HG03039 (cell line): ENCODE measurements at regions not wholly inside any gene's neighbourhood (a gene's known extent, or its start where the extent isn't known, plus 50 kb on each side); places are given as distances from the start of the nearest gene placed in this dataset.

ENCODE experiments used
- ATAC-seq: cut with Tn5 transposase; IDR thresholded peaks from one replicate; pipeline ENCODE4 v1.9.1; 2021; ENCODE audit warnings: mild to moderate bottlenecking, moderate library complexity; ENCODE audit not compliant: unreplicated experiment

GRCh38 chr2:16019617-16020351 is 79.4 kb downstream of the MYCN start:
- ATAC-seq, result no peak

GRCh38 chr2:16019060-16019480 is 78.7 kb downstream of the MYCN start:
- no peak for ATAC-seq

- no peak for ATAC-seq
These were observed 78.1 kb downstream of the MYCN start for GRCh38 chr2:16018277-16019059.

- ATAC-seq, result no peak
These were observed 75.9 kb downstream of the MYCN start for GRCh38 chr2:16016282-16016681.

DNA sequence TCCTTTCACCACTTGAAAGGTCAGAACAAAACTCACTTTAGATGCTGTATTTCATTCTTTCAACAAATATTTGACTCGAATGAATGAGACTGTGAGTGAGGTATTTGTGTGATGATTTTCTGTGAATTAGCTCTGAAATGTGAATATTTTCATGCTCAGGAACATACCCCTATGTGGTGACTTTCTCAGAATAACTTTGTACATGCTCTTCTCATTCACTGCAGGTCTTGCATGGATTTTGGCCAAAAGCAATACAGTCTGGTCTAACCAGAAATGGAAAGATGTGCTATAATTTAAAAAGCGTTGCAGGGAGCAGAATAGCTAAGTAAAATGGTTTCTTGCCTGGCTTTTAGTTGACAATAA is 75.5 kb downstream of the MYCN start:
- ATAC-seq, result no peak

GRCh38 chr2:16015210-16015902 is 75.0 kb downstream of the MYCN start:
- no peak for ATAC-seq

- ATAC-seq, result no peak
These were observed 74.5 kb downstream of the MYCN start for GRCh38 chr2:16014802-16015201.

DNA sequence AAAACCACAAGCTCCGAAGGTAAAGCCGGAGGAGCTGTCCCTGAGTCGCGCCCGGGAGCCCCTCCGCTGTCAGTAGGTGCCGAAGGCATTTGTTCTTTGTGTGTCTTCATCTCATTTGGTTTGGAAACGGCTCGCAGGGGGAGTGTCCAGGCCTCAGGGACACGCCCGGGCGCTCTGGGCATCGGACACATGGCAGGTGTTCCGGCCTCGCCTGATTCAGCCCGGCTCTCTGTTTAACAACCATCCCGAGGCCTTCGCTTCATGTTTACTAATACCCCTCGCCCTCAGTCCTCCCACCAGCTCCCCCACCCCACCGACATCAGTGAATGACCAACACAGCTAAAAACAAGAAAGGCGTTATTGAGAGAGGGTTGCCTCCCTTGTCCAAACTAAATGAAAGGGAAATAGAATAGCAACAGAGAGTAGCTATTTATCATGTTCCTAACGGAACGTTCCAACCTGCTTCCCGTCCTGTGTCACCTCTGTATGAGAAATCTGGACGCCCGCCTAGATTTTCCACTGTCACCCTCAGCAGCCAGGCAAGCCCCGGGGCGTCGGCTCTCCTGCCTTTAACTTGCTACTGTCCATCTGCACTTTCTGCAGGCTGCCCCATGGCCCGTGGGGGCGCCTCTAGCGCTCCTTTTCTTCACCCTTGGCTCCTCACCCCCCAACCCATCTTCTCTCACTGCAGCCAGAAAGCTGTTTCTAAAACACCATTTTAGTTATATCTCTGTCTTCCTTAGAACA is 73.9 kb downstream of the MYCN start:
- ATAC-seq, result no peak

DNA sequence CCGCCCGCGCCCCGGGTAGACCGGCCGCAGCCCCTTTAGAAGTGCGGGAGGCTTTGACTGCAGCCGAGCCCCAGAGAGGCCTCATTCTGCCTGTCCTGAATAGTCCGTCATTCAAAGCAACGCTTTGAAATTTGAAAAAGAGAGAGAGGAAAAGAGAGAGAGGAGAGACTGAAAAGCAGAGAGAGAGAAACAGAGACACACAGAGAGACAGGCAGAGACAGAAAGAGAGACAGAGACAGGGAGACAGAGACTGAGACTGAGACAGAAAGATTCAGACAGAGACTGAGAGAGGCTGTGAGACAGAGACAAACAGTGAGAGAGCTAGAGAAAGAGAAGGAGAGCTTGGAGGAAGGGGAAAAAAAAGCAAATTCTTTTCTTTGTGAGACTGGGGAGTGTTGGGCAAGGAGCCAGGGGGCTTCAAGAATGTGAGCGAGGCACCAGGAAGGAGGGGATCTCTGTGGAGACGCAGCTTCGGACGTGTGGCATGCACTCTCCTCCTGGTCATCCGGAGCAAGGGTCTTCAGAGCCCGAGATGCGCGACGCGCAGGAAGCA is 73.1 kb downstream of the MYCN start:
- ATAC-seq, result no peak

- no peak for ATAC-seq
These were observed 72.4 kb downstream of the MYCN start for GRCh38 chr2:16012626-16013358.

DNA sequence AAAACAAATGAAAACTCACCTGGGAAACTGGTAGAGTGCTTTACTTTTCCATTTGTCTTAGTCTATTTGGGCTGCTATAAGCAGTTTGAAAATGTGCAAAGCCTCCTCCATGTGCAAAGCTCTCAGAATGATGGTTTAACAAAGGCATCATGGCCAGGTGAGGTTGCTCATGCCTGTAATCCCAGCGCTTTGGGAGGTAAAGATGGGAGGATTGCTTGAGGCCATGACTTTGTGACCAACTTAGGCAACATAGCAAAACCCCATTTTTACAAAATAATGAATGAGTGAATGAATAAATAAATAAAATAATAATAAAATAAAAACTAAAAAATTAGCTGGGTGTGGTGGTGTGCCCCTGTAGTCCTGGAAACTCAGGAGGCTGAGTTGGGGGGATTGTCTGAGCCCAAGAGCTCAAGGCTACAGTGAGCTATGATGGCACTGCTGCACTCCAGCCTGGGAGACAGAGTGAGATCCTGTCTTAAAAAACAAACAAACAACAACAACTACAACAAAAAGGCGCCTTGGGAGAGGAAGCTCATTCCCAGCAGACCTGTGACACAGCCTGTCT is 71.8 kb downstream of the MYCN start:
- ATAC-seq, result no peak

DNA sequence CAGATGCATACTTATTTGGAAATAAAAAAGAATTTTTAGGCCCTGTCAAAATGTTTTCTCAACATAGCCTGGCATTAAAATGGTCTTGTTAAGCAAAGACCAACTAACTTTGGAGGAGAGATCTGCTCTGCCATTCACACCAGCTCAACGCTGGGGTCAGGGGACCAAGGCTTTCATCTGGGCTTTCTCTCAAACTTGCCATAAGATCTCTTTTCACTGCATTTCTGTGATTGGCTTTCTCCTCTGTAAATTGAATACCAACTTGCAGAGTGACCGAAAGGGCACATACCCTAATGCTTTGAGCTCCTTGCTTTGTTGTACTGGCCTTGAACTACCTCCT is 71.2 kb downstream of the MYCN start:
- ATAC-seq, result no peak

DNA sequence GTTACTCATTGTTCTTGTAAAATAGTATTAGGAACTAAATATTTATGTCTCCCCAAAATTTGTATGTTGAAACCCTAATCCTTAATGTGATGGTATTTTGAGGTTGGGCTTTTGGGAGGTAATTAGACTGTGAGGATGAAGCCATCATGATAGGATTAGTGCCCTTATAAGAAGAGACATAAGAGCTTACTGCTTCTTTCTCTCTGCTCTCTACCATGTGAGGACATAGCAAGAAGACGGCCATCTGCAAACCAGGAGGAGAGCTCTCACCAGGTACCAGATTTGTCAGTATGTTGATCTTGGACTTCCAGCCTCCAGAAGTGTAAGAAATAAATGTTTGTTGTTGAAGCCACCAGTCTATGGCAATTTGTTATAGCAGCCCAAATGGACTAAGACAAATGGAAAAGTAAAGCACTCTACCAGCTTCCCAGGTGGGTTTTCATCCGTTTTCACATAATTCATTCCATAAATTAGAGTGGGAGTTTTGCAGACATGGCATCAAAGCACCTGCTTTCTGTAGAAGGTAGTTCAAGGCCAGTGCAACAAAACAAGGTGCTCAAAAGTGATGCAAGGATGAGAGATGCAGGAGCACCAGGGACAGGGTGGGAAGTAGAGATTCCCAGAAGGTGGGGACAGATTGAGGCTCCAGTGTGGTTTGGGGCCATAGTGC is 70.7 kb downstream of the MYCN start:
- no peak for ATAC-seq

- ATAC-seq, result no peak
These were observed 69.7 kb downstream of the MYCN start for GRCh38 chr2:16010011-16010410.

DNA sequence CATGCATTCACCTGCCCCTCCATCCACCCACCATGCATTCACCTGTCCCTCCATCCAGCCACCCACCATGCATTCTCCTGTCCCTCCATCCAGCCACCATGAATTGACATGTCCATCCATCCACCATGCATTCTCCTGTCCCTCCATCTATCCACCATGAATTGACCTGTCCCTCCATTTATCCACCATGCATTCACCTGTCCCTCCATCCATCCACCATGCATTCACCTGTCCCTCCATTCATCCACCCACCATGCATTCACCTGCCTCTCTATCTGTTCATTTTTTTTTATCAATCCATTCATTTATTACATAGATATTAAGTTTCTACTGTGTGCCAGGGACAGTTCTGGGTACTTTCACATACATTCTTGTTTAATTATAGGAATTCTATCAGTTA is 69.2 kb downstream of the MYCN start:
- ATAC-seq, result no peak

GRCh38 chr2:16008856-16009255 is 68.5 kb downstream of the MYCN start:
- ATAC-seq, result no peak

GRCh38 chr2:16008331-16008850 is 68.0 kb downstream of the MYCN start:
- no peak for ATAC-seq

- no peak for ATAC-seq
These were observed 67.0 kb downstream of the MYCN start for GRCh38 chr2:16007167-16007934.
